LNCAP (cell line): ENCODE measurements at regions not wholly inside any gene's neighbourhood (a gene's known extent, or its start where the extent isn't known, plus 50 kb on each side); places are given as distances from the start of the nearest gene placed in this dataset.

Experiments used
- TF ChIP-seq, protein P1 (sequence below): fragments of 450-650 bp; IDR thresholded peaks from 2 replicates; pipeline ENCODE4 v1.5.1; 2017; ENCODE audit warnings: mild to moderate bottlenecking

DNA sequence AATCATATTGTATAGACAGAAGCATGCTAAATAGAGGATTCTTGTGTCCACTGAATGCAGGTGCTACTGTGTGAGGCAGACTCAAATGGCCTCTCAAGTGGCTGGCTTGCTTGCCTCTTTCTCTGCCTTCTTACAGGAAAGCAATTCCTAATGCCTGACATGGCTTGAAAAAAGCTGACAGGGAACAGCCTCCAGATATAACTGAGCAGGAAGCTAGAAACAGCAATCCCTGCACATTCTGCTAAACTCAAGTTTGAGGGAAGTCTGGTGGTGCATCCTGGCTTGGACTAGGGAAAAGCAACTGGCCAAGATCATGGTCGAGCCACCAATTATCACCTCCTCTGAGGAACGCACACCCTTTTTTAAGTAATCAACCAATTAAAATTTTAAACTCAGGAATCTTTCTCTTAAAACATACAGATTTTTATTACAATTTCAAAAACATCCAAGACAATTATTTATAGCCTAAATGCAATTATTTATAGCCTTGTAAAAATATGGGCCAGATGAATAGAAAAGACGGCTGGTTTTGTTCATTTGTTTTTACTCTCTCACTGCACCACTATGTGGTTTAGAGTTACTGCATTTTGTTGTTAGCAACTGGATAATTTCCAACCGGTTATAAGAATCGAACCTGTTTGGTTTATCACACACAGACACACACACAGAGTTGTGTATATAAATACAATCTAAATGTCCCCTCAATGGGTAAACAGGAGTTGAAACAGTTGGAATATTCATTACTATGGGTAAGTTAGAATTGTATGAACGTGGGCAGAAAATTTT lies 290.9 kb upstream of the ANKRD55 start:
- TF ChIP-seq, protein P1, sequence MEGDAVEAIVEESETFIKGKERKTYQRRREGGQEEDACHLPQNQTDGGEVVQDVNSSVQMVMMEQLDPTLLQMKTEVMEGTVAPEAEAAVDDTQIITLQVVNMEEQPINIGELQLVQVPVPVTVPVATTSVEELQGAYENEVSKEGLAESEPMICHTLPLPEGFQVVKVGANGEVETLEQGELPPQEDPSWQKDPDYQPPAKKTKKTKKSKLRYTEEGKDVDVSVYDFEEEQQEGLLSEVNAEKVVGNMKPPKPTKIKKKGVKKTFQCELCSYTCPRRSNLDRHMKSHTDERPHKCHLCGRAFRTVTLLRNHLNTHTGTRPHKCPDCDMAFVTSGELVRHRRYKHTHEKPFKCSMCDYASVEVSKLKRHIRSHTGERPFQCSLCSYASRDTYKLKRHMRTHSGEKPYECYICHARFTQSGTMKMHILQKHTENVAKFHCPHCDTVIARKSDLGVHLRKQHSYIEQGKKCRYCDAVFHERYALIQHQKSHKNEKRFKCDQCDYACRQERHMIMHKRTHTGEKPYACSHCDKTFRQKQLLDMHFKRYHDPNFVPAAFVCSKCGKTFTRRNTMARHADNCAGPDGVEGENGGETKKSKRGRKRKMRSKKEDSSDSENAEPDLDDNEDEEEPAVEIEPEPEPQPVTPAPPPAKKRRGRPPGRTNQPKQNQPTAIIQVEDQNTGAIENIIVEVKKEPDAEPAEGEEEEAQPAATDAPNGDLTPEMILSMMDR = no peak

DNA sequence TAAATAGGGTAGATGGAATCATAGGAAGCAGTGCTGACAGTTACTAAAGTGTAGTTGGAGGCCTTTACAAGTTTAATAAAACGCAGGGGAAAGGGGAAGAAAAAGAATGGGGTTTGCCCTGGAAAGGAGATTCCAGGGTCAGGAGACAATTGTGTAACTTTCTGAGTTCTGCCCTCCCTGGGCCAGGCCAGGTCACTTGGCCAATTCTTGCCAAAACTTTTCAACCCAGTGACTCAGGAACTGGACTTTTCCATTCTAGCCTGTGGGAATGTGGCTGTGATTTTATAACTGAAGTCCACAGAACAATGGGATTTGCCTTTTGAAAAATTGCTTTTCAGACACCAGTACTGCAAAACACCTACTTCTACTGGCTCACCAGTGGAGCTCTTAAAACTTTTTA lies 289.8 kb upstream of the ANKRD55 start:
- TF ChIP-seq, protein P1 = no peak

DNA sequence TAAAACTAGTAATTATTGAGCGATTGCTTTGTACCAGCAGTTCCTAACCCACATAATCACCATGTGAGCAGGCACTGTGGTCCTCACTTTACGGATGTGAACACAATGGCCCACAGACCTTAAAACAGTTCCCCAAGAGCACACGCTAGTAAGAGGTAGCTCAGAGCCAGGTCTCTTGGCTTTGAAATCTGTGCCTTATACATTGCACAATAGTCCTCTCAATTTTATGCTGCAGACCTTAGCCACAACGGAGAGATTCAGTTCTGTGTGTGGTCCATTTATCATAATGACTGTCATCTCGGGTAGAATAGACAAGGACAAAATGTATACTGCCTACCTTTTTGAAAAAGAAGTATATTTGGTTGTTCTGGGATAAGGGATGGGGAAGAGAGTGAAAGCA lies 289.0 kb upstream of the ANKRD55 start:
- TF ChIP-seq, protein P1 = no peak

DNA sequence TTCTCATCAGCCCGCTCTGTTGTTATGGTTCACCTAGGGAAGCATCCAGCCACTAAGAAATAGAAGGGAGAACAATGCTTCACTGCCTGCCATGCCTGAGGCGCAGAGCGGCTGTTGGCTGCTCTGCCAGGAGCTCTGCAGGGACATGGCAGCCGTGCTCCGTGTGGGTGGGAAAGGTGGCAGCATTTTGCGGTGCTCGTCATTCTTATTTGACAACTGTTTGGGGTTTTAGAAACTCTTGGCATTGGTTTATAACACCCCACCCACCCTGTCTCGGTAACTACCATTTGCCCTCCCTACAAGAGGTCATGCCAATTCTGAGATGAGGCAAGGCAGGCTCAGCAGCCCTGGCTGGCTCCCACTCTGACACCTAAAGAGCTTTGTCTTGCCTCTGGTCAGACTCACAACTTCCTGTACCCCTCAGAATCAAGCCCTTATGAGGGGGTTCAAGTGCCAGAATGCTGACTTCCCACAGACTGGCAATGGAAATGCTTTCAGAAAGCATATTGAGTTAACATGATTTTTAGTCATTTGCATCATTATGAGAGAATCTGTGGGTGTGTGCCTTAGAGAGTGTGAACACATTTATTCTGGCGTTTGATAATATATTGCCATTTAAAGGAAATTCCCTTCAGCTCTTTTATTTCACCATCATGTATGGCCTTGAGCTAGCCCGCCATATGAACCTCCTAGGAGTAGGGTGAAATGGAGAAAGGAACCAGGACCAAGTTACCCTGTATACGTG lies 288.0 kb upstream of the ANKRD55 start:
- TF ChIP-seq, protein P1 = no peak

DNA sequence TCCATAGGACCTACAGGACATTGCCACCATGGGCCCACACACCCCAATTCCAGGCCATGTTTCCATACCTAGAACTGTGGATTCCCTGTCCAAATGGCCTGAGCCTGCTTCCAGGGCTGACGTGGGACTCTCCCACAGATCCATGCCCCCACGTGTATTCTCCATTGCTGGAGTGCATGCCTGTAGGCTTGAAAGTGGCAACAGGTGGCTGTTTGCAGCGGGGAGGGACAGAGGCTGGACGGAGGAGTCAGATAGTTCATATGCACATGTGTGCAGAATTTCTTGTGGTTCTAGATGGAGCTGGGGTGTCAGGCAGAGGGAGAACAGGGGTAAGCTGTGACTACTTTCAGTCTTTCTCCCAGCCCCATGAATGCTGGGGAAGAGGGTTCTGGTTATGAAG lies 285.7 kb upstream of the ANKRD55 start:
- TF ChIP-seq, protein P1 = no peak

DNA sequence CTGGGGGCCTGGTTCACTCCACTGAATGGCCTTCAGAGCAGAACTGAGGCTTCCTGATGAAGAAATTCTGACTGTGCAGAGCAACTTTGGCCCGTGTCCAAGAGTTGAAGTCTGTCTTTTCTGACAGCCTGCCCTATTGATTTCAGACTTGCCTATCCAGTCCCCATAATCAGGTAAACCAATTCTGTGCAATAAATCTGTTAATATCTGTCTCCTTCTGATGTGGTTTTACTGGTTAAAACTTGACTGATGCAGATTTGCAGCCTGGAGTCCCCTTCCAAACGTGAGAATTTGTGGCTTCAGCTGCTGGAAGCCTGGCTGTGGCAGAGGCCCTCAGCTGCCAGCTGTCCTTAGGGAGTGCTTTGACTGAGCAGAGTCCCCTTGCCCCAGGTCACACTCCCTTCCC lies 283.9 kb upstream of the ANKRD55 start:
- TF ChIP-seq, protein P1 = no peak

DNA sequence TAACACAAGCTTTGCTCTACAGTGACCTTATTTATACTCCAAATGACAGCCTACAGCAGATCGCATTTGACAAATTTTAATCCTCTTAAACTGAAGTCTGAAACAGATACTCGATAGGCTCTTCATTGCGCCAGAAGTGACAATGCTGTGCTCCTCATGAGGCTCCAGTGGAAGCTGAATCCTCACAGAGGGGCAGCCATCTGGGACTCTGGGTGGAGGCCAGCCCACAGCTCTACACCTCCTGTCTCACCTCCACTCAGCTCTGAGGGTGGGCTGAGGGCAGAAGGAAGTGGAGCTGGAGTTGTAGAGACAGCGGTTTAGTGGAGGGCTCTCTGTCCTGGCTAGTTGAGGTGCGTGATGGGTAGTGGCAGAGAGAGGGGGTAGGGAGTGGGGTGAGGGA lies 283.3 kb upstream of the ANKRD55 start:
- TF ChIP-seq, protein P1 = no peak
